Stimulated activated CD8-positive, alpha-beta memory T cell treated with anti-CD3 and anti-CD28 coated beads, Interleukin-4, amount 100 ng/mL, for 4 hours (primary cell): ENCODE measurements at regions not wholly inside any gene's neighbourhood (a gene's known extent, or its start where the extent isn't known, plus 50 kb on each side); places are given as distances from the start of the nearest gene placed in this dataset.

Source experiments
- DNase-seq, 2 donors: peaks; one replicate each; pipeline ENCODE4 v3.0.0-alpha.2; 2020; ENCODE audit warnings: low read depth in 2 of 2, low spot score in 1 of 2

DNA sequence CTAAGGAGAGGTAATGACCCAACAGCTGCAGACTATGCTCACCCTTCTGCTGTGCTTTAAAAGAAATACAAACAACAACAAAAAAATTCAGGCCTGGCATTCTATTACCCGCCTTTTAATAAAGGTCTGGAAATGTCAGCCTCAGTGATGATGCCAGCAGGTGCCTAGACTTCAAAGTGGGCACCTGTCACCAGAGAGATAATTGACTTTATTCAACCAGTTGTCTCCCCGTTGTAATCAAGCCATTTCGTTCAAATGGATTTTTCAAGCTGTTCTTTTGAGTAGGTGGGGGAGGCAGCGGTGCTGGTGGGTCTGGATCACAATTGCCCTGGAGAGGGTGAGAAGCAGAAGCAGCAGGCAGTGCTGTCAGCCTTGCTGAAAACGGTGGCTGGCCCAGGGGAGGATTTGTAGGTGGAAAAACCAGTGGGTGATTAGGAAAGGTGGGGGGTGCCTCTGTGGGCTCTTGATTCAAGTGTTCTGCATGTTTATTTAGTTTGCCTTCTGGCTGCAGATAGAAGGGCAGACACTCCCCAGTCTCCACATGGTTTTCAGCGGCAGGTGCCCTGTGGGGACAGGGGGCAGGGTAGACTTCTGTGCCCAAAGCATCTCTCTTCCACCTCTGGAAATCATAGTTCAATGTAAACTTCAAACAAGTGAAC, 300.2 kb upstream of the SLCO3A1 start:
- no peak for DNase-seq

DNA sequence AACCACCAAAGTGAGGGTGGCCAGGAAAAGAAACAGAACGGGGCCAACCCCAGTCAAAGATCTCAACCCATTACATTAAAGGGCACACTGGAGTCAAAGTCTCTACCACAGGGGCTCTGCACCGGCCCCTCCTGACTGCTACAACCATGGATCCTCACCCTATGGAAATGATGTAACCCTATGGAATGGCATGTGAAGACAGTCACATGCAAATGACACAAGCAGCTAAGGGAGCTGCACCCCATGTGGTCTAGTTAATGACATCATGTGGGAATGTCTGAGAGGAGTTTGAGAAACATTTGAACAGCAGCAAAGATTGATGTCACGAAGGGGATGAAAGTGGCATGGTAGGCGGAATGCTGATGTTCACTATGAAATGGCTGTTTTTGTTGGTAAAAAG, 298.2 kb upstream of the SLCO3A1 start:
- no peak for DNase-seq

DNA sequence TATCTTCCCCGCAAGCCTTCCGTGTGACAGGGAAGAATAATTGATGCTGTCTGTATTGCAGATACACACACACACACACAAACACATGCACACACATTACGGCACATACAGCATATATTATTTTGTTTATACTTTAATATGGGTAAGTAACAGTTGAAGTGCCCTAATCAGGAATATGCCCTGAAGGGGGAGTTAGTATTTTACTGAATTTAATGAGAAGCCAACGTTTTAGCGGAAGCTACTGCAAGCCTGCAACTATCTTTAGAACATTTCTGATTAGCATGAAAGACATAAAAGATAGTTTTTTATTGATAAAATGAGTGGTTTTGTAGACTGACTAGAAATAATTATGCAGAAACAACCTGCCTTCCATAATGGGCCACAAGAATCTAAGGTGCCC, 296.6 kb upstream of the SLCO3A1 start:
- no peak for DNase-seq

DNA sequence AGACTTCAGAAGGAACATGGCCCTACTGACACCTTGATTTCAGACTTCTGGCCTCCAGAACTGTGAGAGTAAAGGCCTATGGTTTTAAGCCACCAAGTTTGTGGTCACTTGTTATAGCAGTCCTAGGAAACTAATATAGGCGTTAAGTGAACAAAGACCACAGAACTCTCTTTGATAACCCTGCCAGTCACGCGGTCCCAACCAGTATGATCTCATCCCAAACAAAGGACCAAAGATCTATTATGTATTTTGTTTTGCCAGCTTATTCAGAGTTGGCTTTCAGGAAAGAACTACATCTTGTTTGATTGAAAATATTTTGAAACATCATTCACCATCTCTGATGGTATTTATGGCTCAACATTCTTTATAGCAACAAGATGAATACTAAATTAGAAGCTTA, 294.4 kb upstream of the SLCO3A1 start:
- DNase-seq: no peak

DNA sequence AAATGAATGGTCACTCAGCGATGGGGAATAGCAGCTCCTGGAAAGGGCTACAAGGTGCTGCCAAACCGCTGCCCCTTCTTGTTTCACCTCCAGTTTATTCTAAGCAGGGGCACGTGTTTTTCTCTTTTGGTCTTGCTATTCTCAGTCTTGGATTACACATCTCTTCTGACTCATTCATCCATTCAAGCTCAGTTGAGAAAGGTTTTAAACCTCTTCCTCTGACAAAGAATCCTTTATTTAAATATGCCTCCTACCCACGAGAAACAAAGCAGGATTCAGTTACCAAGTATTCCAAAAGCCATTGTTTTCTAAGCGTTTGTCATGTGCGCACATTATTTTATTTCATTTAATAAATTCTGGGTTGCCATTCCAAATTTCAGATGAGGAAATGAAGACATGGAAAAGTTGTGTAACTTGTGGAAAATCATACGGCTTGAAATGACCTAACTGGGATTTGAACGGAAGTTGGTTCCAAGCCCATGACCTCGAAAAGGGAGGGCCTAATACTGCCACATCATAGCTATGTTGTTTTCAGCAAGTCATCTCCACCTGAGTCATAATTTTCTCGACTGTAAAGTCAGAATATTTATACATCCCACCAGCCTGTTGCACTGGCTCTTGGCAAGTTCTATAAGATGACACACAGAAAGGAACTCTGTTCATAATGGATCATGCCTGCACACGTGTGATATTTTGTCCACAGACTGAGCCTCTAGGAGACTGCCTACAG, 292.0 kb upstream of the SLCO3A1 start:
- DNase-seq: no peak

DNA sequence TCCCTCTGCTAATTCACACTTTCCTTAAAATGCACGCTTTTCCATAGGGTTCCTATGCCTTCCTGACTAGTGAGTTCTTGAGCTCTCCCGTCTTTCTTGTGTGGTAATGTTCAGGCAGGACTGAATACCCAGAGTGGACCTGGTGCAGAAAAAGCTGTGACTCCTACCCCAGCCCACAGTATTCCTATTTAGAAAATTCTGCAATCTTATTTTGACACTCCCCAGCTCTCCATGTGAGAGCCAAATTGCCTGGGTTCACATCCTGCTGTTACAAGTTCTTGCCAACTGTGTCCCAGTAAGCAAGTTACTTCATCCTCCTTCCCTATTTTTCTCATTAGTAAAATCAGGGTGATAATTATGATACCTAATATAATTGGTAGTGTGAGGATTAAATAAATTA, 290.8 kb upstream of the SLCO3A1 start:
- no peak for DNase-seq

DNA sequence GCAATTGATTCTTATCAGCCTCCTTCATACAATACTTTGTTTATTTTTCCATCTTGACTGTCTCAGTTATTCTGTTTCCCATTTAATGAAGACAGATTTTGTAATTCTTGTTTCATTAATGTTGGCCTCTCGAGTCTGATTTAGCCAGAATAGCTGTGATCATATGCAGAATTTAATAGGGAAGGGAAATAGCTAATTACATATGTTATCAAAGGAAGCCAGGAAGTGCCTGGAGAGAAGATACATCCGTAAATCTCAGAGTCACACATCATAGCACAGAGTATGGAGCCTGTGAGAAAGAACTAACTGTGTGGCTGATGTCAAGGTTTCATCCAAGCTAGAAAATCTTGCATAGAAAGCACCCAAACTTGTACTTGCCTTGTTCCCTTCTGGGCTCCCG, 288.9 kb upstream of the SLCO3A1 start:
- DNase-seq: no peak

DNA sequence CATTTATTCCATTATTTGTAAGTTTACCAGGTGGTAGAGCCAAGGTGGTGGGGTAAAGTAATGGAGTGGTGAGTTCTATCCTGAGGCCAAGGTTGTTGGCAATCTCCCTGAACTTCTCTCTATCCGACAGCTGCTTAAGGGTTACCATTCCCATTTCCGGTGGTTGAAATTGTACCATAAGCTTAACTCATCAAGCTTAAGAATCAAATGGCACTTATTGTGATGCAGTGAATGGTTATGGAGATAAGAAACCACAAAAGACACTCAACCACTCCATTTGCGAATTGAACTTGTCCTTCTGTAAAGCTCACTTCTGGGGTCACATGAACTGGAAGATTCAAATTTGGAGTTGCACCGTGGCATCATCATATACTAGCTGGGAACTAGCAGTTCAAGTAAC, 287.4 kb upstream of the SLCO3A1 start:
- DNase-seq: no peak

DNA sequence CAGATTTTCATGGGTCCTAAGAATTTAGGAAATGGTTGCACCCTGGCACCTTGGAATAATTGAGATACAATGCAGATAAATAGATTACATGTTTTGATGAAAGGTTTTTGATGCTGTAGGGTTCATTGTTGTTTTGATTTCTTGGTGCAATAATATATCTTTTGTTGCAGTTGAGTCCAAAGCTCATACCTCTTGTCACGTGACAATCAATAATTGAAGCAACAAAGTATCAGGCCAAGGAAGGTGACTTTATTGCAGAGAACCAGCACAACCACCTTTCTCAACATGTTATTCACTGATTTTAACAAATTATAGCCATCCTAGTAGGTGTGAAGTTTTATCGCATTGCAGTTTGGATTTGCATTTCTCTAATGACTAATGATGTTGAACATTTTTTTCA, 285.5 kb upstream of the SLCO3A1 start:
- DNase-seq: no peak

DNA sequence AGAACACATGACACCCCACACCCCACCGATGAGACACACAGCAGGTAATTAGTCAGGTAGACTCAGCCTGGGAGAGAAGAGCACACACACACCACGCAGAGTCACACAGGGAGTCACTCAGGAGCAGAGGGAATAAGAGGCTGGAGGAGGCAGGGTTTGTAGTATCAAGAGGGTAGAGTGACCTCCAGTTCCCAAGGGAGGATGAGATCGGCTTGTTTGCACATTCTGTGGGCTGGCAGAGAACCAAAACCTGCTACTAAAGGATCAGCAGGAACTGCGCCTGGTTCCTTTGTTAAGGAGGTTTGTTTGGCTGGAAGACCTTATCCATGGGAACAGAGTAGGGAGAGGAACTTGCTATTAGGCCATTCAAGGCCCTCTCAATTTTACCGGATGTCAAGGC, 281.4 kb upstream of the SLCO3A1 start:
- DNase-seq: no peak

DNA sequence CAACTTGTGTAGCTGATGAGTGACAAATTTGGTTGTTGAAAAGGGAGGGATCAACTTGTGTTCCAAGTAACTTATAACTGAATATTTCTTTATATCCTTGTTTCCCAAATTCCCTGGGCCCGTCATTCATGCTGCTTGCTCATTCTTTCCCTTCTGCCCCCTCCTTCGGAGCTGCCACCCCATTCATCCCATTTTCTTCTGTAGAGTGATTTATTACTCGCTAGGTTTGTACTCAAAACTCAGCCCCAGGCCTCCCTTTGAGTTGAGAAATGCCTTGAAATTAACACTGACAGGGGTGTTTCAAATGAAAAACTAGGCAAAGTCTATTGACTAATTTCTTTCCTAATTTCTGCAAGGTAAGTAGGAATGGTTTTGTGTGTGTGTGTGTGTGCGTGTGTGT, 277.4 kb upstream of the SLCO3A1 start:
- no peak for DNase-seq

DNA sequence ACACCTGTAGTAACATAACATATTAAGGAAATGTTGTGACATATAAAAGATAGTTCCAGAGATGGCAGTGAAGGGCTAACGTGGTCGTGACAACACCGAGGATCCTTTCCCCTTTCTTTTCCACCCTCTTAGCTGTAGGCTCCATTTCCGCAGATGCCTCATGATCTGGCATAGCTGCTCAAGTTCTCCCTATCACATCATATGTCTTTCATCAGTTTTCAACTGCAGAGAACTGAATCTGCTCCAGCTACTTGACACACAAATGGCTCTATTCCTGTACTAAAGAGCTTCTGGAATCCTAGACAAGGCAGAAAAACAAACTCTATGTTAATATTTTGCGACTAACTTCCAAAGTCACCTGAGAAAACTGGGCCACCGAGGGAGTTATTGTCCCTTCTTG, 275.0 kb upstream of the SLCO3A1 start:
- no peak for DNase-seq

DNA sequence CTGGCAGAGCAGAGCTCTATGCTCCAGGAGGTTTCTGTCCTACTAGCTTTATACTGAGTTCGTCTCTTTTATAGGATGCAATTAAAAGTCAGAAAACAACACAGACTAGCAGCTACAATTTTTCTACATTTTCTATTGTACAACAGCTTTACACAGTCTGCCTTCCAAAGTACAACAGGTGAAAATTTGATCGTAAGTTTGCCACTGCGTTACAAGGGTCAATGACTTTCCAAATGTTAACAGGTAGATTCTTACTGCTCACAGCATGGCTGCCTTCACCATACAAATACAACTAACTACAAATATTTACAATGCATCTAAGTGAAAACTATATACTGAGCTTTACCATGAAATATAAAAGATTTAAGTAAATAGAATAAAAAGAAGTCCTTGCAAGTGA, 268.6 kb upstream of the SLCO3A1 start:
- DNase-seq: no peak

DNA sequence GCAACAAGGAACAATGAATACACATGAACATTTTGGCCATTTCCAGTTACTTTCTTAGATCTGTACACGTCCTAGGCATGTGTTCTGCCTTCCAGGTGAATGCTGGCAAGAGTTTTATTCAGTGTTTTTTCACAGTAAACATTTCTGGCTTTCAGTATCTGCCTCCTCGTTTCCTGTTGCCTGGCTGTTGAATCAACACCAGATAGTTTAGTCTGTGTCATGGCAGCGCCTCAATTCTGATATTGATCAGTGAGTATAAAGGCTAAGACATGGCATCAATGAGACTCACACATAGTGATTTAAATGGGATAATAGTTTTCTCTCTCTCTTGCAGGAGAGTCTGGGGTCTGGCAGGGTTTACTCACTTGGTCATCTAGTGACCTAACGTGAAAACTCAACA, 266.9 kb upstream of the SLCO3A1 start:
- no peak for DNase-seq

DNA sequence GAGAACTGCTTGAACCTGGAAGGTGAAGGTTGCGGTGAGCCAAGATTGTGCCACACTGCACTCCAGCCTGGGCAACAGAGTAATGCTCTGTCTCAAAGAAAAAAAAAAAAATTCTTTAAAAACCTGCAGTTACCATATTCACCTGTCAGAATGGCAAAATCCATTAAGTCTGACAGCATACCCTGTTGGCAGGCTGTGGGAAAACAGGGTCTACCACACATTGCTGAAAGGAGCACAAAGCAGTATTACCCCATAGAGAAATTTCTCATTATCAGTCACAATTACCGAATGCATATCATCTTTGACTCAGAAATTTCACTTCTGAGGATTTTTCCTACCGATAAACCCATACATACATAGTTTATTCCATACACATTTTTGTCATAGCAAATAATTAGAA, 264.1 kb upstream of the SLCO3A1 start:
- no peak for DNase-seq

DNA sequence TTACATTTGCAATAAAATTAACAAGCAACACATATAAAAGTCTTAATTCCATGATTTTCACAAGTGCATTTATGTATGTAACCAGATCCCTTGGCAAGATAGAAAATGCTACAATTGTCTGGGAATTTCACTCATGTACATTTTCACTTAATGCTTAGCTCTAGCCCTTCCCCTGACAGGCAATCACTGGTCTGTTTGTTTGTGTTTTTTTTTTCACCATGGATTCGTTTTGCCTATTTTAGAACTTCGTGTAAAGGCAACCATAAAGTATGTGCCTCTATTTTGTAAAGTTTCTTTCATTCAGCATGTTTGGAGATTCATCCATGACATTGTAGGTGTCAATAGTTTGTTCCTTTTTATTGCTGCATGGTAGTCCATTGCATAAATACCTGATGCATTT, 260.9 kb upstream of the SLCO3A1 start:
- no peak for DNase-seq

DNA sequence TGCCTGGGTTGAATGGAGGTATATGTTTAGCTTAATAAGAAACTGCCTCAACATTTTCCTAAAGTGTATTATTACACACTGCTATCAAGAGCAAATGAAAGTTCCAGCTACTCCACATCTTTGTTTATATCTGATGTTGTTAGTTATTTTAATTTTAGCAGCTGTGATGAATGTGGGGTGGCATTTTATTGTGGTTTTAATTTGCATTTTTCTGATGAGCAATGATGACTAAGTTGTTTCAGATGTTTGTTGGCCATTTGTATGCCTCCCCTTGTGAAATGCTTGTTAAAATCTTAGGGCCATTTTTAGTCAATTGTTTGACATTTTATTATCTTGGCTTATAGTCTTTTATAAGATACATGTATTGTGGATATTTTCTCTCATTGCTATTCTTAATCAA, 260.4 kb upstream of the SLCO3A1 start:
- no peak for DNase-seq

DNA sequence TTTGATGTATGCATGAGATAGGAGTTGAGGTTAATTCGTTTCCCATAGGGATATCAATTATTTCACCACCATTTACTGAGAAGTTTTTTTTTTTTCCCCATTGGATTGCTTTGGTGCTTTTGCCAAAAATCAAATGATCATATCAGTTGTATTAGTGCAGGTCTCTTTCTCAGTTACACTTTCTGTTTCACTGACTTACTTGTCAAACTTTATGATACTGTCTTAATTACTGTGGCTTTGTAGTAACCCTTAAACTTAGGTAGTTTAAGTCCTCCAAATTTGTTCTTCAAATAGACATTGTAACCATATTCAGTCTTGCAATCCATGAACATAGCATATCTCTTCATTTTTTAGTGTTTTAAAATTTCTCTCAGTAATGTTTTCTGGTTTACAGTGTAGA, 259.9 kb upstream of the SLCO3A1 start:
- DNase-seq: no peak

DNA sequence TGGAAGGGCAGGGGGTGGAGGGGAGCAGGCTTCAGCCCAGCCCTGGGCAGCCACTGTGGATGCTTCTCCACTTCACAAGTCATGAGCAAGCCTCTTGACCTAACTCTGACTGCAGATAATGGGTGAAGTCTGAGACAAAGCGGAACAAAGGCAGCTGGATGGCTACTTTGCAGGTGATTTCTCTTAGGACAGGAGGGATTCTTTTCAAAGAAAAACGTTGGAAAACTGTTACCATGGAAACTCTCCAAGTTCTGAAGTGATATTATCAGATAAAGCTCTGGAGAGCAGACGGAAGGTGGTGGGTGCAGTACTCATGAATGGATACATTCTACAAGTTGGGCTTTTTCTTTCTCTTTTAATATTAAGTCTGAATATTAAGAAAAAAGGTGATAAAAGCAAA, 254.2 kb upstream of the SLCO3A1 start:
- DNase-seq: no peak

DNA sequence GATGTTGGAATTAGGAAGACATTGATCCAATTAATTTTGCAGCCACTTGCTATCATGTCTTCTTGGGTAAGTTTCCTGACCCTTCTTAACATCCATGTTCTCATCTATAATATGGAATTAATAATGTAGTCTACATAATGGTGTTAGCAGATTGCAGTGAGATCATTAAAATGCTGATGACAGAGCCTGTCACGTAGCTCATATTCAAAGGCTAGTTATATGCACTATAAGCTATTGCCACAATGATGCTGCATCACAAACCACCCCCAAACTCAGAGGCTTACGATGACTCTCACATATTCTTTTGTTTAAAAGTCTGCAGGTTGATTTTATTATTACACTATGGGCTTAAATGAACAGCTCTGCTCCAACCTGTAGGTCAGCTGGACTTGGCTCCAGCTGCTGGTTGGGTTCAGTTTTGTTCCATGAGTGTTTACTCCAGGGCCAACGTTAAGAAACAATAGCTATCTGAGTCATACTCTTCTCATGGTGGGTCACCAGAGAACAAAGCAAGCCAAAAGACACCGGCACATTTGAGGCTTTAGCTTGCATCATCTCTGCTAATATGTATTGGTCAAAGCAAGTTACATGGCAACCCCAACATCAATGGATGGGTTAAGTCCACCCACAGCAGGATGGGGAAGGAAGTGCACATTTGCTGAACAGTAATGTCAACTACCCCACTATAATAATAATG, 250.0 kb upstream of the SLCO3A1 start:
- no peak for DNase-seq

DNA sequence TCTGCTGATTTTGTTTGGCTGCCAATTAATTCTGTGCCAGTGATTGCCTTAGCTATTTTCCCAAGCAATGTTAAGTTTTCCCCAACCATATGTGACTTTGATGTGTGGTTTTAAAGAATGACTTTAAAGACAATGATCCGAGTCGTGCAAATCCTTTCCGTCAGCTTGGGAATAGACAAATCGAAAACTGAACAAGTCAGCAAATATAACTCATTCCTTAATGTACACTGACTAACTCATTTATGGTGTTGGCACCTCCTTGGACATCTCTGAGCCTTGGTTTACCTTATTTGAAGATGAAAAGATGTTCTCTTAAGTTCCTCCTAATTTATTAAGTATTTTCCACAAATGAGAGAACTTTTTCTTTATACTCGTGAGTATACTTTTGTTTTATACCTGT, 249.4 kb upstream of the SLCO3A1 start:
- no peak for DNase-seq

DNA sequence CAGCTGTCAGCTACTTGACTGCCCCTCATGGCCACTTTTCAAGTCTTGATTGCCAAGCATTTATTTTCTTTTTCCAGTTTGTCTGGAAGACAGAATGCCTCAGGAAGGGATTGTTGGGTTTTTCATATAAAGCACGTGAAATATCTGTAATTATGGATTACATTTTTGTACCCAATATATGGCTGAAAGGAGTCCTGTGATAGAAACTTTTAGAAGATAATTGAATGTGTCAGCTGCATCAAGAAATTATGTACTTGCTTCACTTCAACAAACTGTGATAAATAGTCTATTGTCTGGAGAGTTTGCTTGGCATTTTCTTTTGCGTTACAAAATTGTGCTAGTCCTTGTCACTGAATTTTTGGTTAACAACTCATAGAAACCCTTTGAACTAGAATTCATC, 247.9 kb upstream of the SLCO3A1 start:
- no peak for DNase-seq

DNA sequence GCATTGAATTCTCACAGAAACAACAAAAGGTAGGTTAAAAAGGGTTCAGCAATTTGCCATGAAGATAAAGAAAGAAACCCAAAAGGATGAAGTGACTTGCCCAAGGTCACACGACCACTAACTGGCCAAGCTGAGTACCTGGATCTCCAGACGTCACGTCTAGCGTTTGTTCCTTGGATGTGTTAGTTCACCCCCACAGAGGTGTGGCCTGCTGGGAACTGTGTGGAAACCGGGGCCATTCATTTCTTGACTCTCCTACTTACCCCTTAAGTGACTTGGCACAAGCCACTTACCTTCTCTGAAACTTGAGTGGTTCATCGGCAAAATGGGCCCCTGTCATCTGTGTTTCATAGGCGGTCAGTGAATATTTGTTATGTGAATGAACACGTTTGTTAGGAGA, 244.3 kb upstream of the SLCO3A1 start:
- no peak for DNase-seq
